HG03432 (cell line): ENCODE measurements at regions not wholly inside any gene's neighbourhood (a gene's known extent, or its start where the extent isn't known, plus 50 kb on each side); places are given as distances from the start of the nearest gene placed in this dataset.

Source experiments
- ATAC-seq: cut with Tn5 transposase; IDR thresholded peaks from one replicate; pipeline ENCODE4 v1.9.1; 2021; ENCODE audit warnings: mild to moderate bottlenecking, moderate library complexity; ENCODE audit not compliant: unreplicated experiment

- no peak for ATAC-seq
Observed at GRCh38 chr18:61949946-61950345, 57.1 kb upstream of the RNF152 start.

DNA sequence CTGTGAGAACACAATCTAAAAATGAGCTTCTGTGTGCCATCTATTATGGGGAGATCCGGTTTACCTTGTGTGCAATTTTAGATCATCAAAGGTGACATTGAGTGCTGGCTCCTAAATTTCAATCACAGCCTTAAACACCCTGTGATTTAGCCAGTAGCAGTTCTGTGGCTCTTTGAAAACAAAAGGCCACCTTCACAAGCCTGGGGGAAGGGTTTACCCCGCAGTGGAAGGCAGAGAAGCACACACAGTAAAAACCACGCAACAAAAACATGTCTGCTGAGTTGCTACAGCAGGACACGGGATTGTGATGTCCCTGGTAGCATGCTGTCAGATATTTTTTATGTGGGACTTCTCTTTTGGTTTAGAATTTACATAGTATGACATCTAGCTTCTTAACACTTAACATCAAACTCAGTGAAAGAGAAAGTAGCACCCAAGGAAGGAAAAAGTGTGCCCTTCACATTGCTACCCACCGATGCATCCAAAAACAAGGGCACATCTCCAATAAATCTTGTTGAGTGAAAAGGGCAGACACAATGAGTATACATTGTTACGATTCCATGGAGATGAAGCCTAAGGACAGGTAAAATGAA lies 56.1 kb upstream of the RNF152 start:
- ATAC-seq, result no peak

DNA sequence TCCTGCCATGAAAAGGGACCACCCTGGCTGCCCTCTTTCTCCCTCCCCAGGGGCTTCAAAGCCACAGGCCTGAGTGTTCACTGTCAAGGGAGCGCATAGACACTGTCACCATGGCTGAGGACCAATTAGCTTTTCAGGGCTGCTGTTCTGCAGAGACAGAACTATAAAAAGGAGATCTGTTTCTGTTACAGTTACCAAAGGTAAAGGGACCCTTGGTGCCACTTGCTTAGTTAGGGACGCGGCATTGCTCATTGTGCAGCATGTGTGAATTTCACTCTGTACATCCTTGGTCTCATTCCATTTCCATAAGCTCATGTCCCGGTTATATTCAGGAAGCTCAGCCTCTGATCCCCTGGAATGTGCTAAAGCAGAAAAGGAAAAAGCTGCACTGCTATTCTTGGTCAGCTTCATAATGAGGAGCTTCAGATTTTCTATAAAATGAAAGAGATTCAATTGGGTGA lies 55.5 kb upstream of the RNF152 start:
- no peak for ATAC-seq

DNA sequence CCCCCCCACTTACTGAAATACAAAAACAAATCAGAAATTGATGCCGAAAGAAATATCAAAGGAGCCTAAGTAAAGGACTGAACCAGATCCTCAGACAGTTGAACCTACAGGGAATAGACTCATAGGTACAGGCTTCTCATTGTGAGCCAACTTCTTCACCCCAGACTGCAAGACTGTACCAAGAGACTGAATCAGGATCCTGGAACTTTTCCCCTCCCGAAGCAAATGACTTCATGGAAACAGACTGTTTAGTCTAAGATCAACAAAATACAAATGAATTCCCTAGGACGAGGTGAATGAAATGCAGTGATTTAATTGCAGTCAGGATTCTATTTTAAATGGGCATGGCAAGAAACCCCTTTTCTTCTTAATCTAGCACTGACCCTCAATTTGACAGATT lies 53.6 kb upstream of the RNF152 start:
- ATAC-seq, result no peak

- no peak for ATAC-seq
Observed at GRCh38 chr18:61943175-61943964, 50.6 kb upstream of the RNF152 start.
